ES-I3 (cell line): ENCODE measurements at regions not wholly inside any gene's neighbourhood (a gene's known extent, or its start where the extent isn't known, plus 50 kb on each side); places are given as distances from the start of the nearest gene placed in this dataset.

Experiments used
- H3K36me3 ChIP-seq: 2 replicates; pipeline ENCODE4 v1.6.1; 2013; ENCODE audit warnings: mild to moderate bottlenecking, low read length, control low read depth, moderate library complexity; ENCODE audit not compliant: insufficient read depth
- H3K4me1 ChIP-seq: 2 replicates; pipeline ENCODE4 v1.6.1; 2013; ENCODE audit warnings: mild to moderate bottlenecking, control low read depth, low read length; ENCODE audit not compliant: insufficient read depth
- H3K9ac ChIP-seq: 2 replicates; pipeline ENCODE4 v1.6.1; 2013; ENCODE audit warnings: low read depth, mild to moderate bottlenecking, low read length, moderate library complexity
- H3K9me3 ChIP-seq: 2 replicates; pipeline ENCODE4 v1.6.1; 2013; ENCODE audit warnings: mild to moderate bottlenecking, low read length, moderate library complexity; ENCODE audit not compliant: control insufficient read depth, insufficient read depth

- H3K9ac ChIP-seq, result no peak overlapping the region
- H3K36me3 ChIP-seq, result no peaks in the 10 kb centered on the region
- H3K4me1 ChIP-seq, result peaks cover 4% of the 10 kb centered on the region; the same call in 1 of the 2 replicates
- H3K9me3 ChIP-seq, result no peaks in the 10 kb centered on the region
Observed at GRCh38 chr6:26258212-26258977, 106.6 kb upstream of the BTN3A2 start.

- Histone ChIP-seq H3K36me3 (no peaks in the 10 kb centered on the region), H3K9ac (no peak overlapping the region), H3K9me3 (no peaks in the 10 kb centered on the region), H3K4me1 (peaks cover 9% of the 10 kb centered on the region; the same call in 1 of the 2 replicates)
Observed at GRCh38 chr6:26260110-26260637, 104.8 kb upstream of the BTN3A2 start.

- Histone ChIP-seq H3K36me3 (no peaks in the 10 kb centered on the region), H3K9me3 (no peaks in the 10 kb centered on the region), H3K9ac (no peak overlapping the region), H3K4me1 (peaks cover 9% of the 10 kb centered on the region; the same call in 1 of the 2 replicates)
Observed at GRCh38 chr6:26260725-26261490, 104.1 kb upstream of the BTN3A2 start.

- no peaks in the 10 kb centered on the region for H3K9me3 ChIP-seq
- no peaks in the 10 kb centered on the region for H3K36me3 ChIP-seq
- H3K9ac ChIP-seq, result no peak overlapping the region
- peaks cover 5% of the 10 kb centered on the region; the same call in 1 of the 2 replicates for H3K4me1 ChIP-seq
Observed at GRCh38 chr6:26264547-26264946, 100.5 kb upstream of the BTN3A2 start.

- no peaks in the 10 kb centered on the region for H3K36me3 ChIP-seq
- no peaks in the 10 kb centered on the region for H3K9me3 ChIP-seq
- H3K9ac ChIP-seq, result no peak overlapping the region
- H3K4me1 ChIP-seq, result peaks cover 5% of the 10 kb centered on the region; the same call in 1 of the 2 replicates
Observed at GRCh38 chr6:26267083-26267589, 97.9 kb upstream of the BTN3A2 start.

GRCh38 chr6:26268659-26269402, 96.2 kb upstream of the BTN3A2 start:
- Histone ChIP-seq H3K4me1 (peaks cover 5% of the 10 kb centered on the region; the same call in 1 of the 2 replicates), H3K36me3 (no peaks in the 10 kb centered on the region), H3K9ac (peak overlapping the region; percentile 74; the same call in 1 of the 2 replicates), H3K9me3 (no peaks in the 10 kb centered on the region)

GRCh38 chr6:26269531-26270485, 95.2 kb upstream of the BTN3A2 start:
- Histone ChIP-seq H3K9ac (peak overlapping the region; percentile 74), H3K4me1 (no peaks in the 10 kb centered on the region), H3K9me3 (no peaks in the 10 kb centered on the region), H3K36me3 (no peaks in the 10 kb centered on the region)

- Histone ChIP-seq H3K4me1 (peaks cover 3% of the 10 kb centered on the region; the same call in 1 of the 2 replicates), H3K9ac (peak overlapping the region; percentile 74), H3K9me3 (no peaks in the 10 kb centered on the region), H3K36me3 (no peaks in the 10 kb centered on the region)
Observed at GRCh38 chr6:26270486-26270861, 94.5 kb upstream of the BTN3A2 start.

GRCh38 chr6:26270903-26271667, 93.9 kb upstream of the BTN3A2 start:
- no peaks in the 10 kb centered on the region for H3K36me3 ChIP-seq
- H3K9ac ChIP-seq, result peak overlapping the region; percentile 74
- no peaks in the 10 kb centered on the region for H3K9me3 ChIP-seq
- H3K4me1 ChIP-seq, result peaks cover 9% of the 10 kb centered on the region; the same call in 1 of the 2 replicates

GRCh38 chr6:26271668-26272024, 93.4 kb upstream of the BTN3A2 start:
- Histone ChIP-seq H3K9me3 (no peaks in the 10 kb centered on the region), H3K9ac (peak overlapping the region; percentile 74), H3K4me1 (peaks cover 11% of the 10 kb centered on the region; the same call in 1 of the 2 replicates), H3K36me3 (no peaks in the 10 kb centered on the region)

GRCh38 chr6:26272171-26272637, 92.8 kb upstream of the BTN3A2 start:
- Histone ChIP-seq H3K9me3 (no peaks in the 10 kb centered on the region), H3K4me1 (peaks cover 11% of the 10 kb centered on the region; the same call in 1 of the 2 replicates), H3K36me3 (no peaks in the 10 kb centered on the region), H3K9ac (peak overlapping the region; percentile 74)

GRCh38 chr6:26273673-26274588, 91.1 kb upstream of the BTN3A2 start:
- Histone ChIP-seq H3K9me3 (no peaks in the 10 kb centered on the region), H3K36me3 (no peaks in the 10 kb centered on the region), H3K9ac (peak overlapping the region; percentile 74), H3K4me1 (peaks cover 11% of the 10 kb centered on the region; the same call in 1 of the 2 replicates)
